Fibroblast of lung (primary cell): ENCODE measurements at regions not wholly inside any gene's neighbourhood (a gene's known extent, or its start where the extent isn't known, plus 50 kb on each side); places are given as distances from the start of the nearest gene placed in this dataset.

Experiments
- DNase-seq, 2 donors: peaks; one replicate each; pipeline versions ENCODE4 v3.0.0 to v3.0.0-alpha.2; 2010; ENCODE audit warnings: low read depth in 2 of 2
- H2AFZ ChIP-seq: 2 replicates; pipeline ENCODE4 v1.5.1; 2012; ENCODE audit warnings: low read length, control low read depth, inconsistent platforms
- H3K27ac ChIP-seq: 2 replicates; pipeline ENCODE4 v1.5.1; 2011; ENCODE audit warnings: low read length, control low read depth; ENCODE audit not compliant: insufficient read depth
- H3K27me3 ChIP-seq: 2 replicates; pipeline ENCODE4 v1.5.1; 2011; ENCODE audit warnings: mild to moderate bottlenecking, low read length; ENCODE audit not compliant: control insufficient read depth, insufficient read depth
- H3K36me3 ChIP-seq: 2 replicates; pipeline ENCODE4 v1.5.1; 2011; ENCODE audit warnings: low read length; ENCODE audit not compliant: control insufficient read depth, insufficient read depth
- H3K4me1 ChIP-seq: 2 replicates; pipeline ENCODE4 v1.5.1; 2011; ENCODE audit warnings: low read length; ENCODE audit not compliant: control insufficient read depth, insufficient read depth; ENCODE audit errors: extremely low read depth
- H3K4me2 ChIP-seq: 2 replicates; pipeline ENCODE4 v1.5.1; 2011; ENCODE audit warnings: low read length, control low read depth; ENCODE audit not compliant: insufficient read depth; ENCODE audit errors: extremely low read depth
- H3K4me3 ChIP-seq, 4 experiments: fragments of 200-600 bp in 1 of 4; sonication (generic) in 1 of 4; replicated peaks in 1 of 4; 2 replicates each; pipeline ENCODE4 v1.5.1; 2011 to 2016; ENCODE audit warnings: low read length in 4 of 4, low read depth in 3 of 4, mild to moderate bottlenecking in 3 of 4, control low read depth in 2 of 4, inconsistent platforms in 1 of 4, mixed read lengths in 1 of 4; ENCODE audit not compliant: insufficient read depth in 1 of 4; ENCODE audit errors: control extremely low read depth in 1 of 4
- H3K79me2 ChIP-seq: 2 replicates; pipeline ENCODE4 v1.5.1; 2012; ENCODE audit warnings: mild to moderate bottlenecking, low read length, inconsistent platforms; ENCODE audit not compliant: control insufficient read depth, insufficient read depth
- H3K9ac ChIP-seq: 2 replicates; pipeline ENCODE4 v1.5.1; 2011; ENCODE audit warnings: mild to moderate bottlenecking, low read length, control low read depth; ENCODE audit not compliant: insufficient read depth
- H3K9me3 ChIP-seq: 2 replicates; pipeline ENCODE4 v1.5.1; 2012; ENCODE audit warnings: low read depth, low read length; ENCODE audit not compliant: control insufficient read depth, insufficient read depth
- H4K20me1 ChIP-seq: 2 replicates; pipeline ENCODE4 v1.5.1; 2011; ENCODE audit warnings: low read length; ENCODE audit not compliant: control insufficient read depth, insufficient read depth; ENCODE audit errors: extremely low read depth
- EZH2 ChIP-seq: IDR thresholded peaks from 2 replicates; pipeline ENCODE4 v1.5.1; 2012; ENCODE audit warnings: low read length, control low read depth, mild to moderate bottlenecking; ENCODE audit errors: missing control alignments
- TF ChIP-seq, protein P1 (sequence below), 2 donors: IDR thresholded peaks in 1 of 2; conservative IDR thresholded peaks in 1 of 2; 1 replicate in 1 of 2; 2 replicates in 1 of 2; pipeline ENCODE4 v1.5.1; 2011 to 2012; ENCODE audit warnings: low read length in 2 of 2, control low read depth in 1 of 2, inconsistent platforms in 1 of 2, low read depth in 1 of 2, mild to moderate bottlenecking in 1 of 2

DNA sequence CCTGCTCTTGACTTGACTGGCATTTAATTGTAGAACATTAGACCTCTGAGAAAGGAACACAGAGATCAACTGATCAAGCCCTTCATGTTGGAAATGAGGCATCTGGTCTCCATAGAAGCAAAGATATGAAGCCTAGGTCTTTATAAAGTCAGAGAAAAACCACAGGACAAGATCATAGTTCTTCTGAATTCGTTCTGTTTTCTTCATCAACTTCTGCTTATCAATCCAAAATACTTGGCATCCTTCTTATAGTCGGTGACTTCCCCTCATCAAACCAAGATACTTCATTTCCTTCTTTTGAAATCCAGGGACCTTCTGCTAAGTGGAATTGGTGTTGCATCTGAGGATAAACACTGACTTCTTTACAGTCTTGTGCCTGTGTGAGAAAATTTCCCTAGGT lies 77.1 kb upstream of the PRKCQ start:
- Histone ChIP-seq H3K36me3 (no peaks in the 10 kb centered on the region), H3K9ac (no peak overlapping the region), H3K4me2 (no peak overlapping the region), H3K9me3 (no peaks in the 10 kb centered on the region), H3K27ac (no peak overlapping the region), H3K4me3 (no peak overlapping the region), H4K20me1 (no peaks in the 10 kb centered on the region), H3K4me1 (no peaks in the 10 kb centered on the region), H3K27me3 (no peaks in the 10 kb centered on the region), H3K79me2 (no peaks in the 10 kb centered on the region), H2AFZ (no peak overlapping the region)
- TF ChIP-seq, protein P1, sequence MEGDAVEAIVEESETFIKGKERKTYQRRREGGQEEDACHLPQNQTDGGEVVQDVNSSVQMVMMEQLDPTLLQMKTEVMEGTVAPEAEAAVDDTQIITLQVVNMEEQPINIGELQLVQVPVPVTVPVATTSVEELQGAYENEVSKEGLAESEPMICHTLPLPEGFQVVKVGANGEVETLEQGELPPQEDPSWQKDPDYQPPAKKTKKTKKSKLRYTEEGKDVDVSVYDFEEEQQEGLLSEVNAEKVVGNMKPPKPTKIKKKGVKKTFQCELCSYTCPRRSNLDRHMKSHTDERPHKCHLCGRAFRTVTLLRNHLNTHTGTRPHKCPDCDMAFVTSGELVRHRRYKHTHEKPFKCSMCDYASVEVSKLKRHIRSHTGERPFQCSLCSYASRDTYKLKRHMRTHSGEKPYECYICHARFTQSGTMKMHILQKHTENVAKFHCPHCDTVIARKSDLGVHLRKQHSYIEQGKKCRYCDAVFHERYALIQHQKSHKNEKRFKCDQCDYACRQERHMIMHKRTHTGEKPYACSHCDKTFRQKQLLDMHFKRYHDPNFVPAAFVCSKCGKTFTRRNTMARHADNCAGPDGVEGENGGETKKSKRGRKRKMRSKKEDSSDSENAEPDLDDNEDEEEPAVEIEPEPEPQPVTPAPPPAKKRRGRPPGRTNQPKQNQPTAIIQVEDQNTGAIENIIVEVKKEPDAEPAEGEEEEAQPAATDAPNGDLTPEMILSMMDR (conservative IDR thresholded peaks at IDR 0.05 in 1 of 2, IDR thresholded peaks at IDR 0.05 in 1 of 2; ENCODE audit: low read depth in 1 of 2, low read length in 2 of 2) = no peak
- TF ChIP-seq EZH2 = no peak
- DNase-seq = no peak

DNA sequence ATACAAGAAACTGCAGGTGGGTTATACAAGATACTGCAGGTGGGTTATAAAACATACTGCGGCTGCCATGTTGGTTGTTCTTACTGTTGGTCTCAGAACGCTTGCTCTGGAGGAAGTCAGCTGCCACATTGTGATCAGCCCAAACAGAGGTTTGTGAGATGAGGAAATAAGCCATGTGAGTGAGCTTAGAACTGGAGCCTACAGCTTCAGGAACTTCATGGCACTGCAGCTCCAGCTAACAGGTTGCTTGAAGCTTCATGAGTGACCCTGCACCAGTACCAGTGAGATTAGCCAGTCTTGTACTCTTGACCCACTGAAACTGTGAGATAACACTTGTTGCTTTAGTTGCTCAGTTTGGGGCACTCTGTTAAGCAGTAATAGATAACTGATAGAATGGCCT lies 74.5 kb upstream of the PRKCQ start:
- H3K27me3 ChIP-seq = no peaks in the 10 kb centered on the region
- no peaks in the 10 kb centered on the region for H3K9me3 ChIP-seq
- H3K4me2 ChIP-seq = no peak overlapping the region

DNA sequence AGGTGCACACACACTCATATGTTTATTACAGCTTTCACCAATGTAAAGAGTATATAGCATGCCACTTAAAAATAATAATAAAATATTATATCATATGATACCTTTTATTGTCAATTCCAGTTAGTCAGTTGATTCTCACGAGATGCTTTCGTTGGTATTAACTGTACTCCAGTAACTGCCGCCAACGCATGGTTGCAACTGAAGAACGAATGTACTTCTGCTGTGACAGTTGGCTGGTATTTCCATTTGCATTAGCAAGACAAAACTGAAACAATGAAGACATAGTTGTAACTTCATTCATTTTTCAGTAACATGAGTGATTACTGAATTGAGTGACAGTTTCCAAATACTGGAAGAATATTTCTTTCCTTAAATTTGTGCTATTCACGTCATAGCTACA lies 70.5 kb upstream of the PRKCQ start:
- H2AFZ ChIP-seq = no peak overlapping the region
- no peaks in the 10 kb centered on the region for H3K36me3 ChIP-seq
- H3K27me3 ChIP-seq = no peaks in the 10 kb centered on the region
- H3K4me2 ChIP-seq = no peak overlapping the region
- H3K79me2 ChIP-seq = no peaks in the 10 kb centered on the region
- no peak overlapping the region for H3K27ac ChIP-seq
- no peak overlapping the region for H3K9ac ChIP-seq
- H3K4me1 ChIP-seq = no peaks in the 10 kb centered on the region
- no peak for DNase-seq
- no peaks in the 10 kb centered on the region for H4K20me1 ChIP-seq
- TF ChIP-seq EZH2 = no peak
- TF ChIP-seq, protein P1 (conservative IDR thresholded peaks at IDR 0.05 in 1 of 2, IDR thresholded peaks at IDR 0.05 in 1 of 2; ENCODE audit: low read depth in 1 of 2, low read length in 2 of 2) = no peak
- H3K9me3 ChIP-seq = no peaks in the 10 kb centered on the region
- H3K4me3 ChIP-seq = no peak overlapping the region

More for the DNA sequence above, 74.5 kb upstream of the PRKCQ start:
- Histone ChIP-seq H3K27ac (no peak overlapping the region), H3K9ac (no peak overlapping the region), H3K79me2 (no peaks in the 10 kb centered on the region), H3K4me1 (no peaks in the 10 kb centered on the region), H4K20me1 (no peaks in the 10 kb centered on the region), H2AFZ (no peak overlapping the region), H3K36me3 (no peaks in the 10 kb centered on the region), H3K4me3 (no peak overlapping the region)
- no peak for TF ChIP-seq EZH2
- TF ChIP-seq, protein P1 (conservative IDR thresholded peaks at IDR 0.05 in 1 of 2, IDR thresholded peaks at IDR 0.05 in 1 of 2; ENCODE audit: low read depth in 1 of 2, low read length in 2 of 2) = no peak
- no peak for DNase-seq
